ENCODE measurements at regions not wholly inside any gene's neighbourhood (a gene's known extent, or its start where the extent isn't known, plus 50 kb on each side); places are given as distances from the start of the nearest gene placed in this dataset.
"Not testable (repeated sequence)": the region's sequence is repeated elsewhere in the genome, so short reads cannot be mapped to it uniquely, and the experiment has no call there.

GRCh38 chr3:22849583-22849982, 353.5 kb upstream of the UBE2E2 start:
- H4K91ac ChIP-seq (ENCODE audit: low read depth, low read length); H3K4ac ChIP-seq (ENCODE audit: low read depth, low read length); H3K27me3 ChIP-seq (ENCODE audit: insufficient read depth, low read length); H3K79me2 ChIP-seq (ENCODE audit: control insufficient read depth, insufficient read depth, low read length, poor library complexity); H3K4me1 ChIP-seq (ENCODE audit: control insufficient read depth in 1 of 2, insufficient read depth in 2 of 2, low read length in 2 of 2); H4K8ac ChIP-seq (ENCODE audit: low read depth, low read length); H3K14ac ChIP-seq (ENCODE audit: low read length); H3K36me3 ChIP-seq (ENCODE audit: control insufficient read depth in 1 of 2, insufficient read depth in 2 of 2, low read length in 2 of 2); H4K12ac ChIP-seq (ENCODE audit: low read depth, low read length); H3K9ac ChIP-seq (ENCODE audit: low read length); H2BK120ac ChIP-seq (ENCODE audit: insufficient read depth, low read length, poor library complexity); H3K9me3 ChIP-seq (ENCODE audit: insufficient read depth, low read depth, low read length); H3K18ac ChIP-seq (ENCODE audit: low read length); H2AK5ac ChIP-seq (ENCODE audit: low read length); H2BK12ac ChIP-seq (ENCODE audit: low read length); H3K79me1 ChIP-seq (ENCODE audit: low read length); H3K4me2 ChIP-seq (ENCODE audit: low read length); H3K27ac ChIP-seq (ENCODE audit: low read depth, low read length); H2AFZ ChIP-seq (ENCODE audit: insufficient read depth, low read length, poor library complexity); H3K4me3 ChIP-seq (ENCODE audit: low read depth, low read length); DNase-seq; H2BK5ac ChIP-seq (ENCODE audit: low read depth, low read length, poor library complexity); H3K23ac ChIP-seq (ENCODE audit: low read length): not testable (repeated sequence)
- WGBS (ENCODE audit: extremely low coverage, insufficient coverage, insufficient read length), result no CpG with 5 or more reads among the region's 6 CpGs

DNA sequence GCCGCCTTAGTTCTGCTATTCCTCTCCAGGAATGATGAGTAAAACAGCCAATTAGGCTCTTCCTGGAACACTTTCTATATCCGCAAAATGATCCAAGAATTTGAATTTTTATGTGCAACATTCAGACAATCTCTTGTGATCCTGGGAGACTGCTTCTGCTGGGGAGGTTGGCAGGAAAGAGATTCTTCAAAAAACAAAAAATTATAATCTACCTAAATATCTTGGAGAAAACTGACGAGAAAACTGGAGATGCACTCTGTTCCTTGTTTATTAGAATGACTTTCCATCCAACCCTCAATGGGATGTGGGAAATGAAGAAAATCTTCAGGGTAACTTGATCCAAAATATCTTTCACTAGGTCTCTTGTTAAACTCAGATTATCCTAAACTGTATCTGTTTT, 346.3 kb upstream of the UBE2E2 start:
- H4K12ac ChIP-seq (ENCODE audit: low read depth, low read length), result no peak overlapping the region
- H3K9me3 ChIP-seq (ENCODE audit: insufficient read depth, low read depth, low read length), result no peaks in the 10 kb centered on the region
- DNase-seq, result no peak
- no peak overlapping the region for H3K4me2 ChIP-seq (ENCODE audit: low read length)
- H3K4ac ChIP-seq (ENCODE audit: low read depth, low read length), result no peak overlapping the region
- H3K4me1 ChIP-seq (ENCODE audit: control insufficient read depth in 1 of 2, insufficient read depth in 2 of 2, low read length in 2 of 2), result no peaks in the 10 kb centered on the region
- no peak overlapping the region for H3K9ac ChIP-seq (ENCODE audit: low read length)
- no CpG with 5 or more reads among the region's 3 CpGs for WGBS (ENCODE audit: extremely low coverage, insufficient coverage, insufficient read length)
- H3K4me3 ChIP-seq (ENCODE audit: low read depth, low read length), result no peak overlapping the region
- no peak overlapping the region for H2BK12ac ChIP-seq (ENCODE audit: low read length)
- H3K27ac ChIP-seq (ENCODE audit: low read depth, low read length), result no peak overlapping the region
- H3K79me2 ChIP-seq (ENCODE audit: control insufficient read depth, insufficient read depth, low read length, poor library complexity), result no peaks in the 10 kb centered on the region
- no peaks in the 10 kb centered on the region for H3K27me3 ChIP-seq (ENCODE audit: insufficient read depth, low read length)
- no peak overlapping the region for H4K8ac ChIP-seq (ENCODE audit: low read depth, low read length)
- H3K23ac ChIP-seq (ENCODE audit: low read length), result no peak overlapping the region
- H3K18ac ChIP-seq (ENCODE audit: low read length), result no peak overlapping the region
- no peak overlapping the region for H2BK5ac ChIP-seq (ENCODE audit: low read depth, low read length, poor library complexity)
- H4K91ac ChIP-seq (ENCODE audit: low read depth, low read length), result no peak overlapping the region
- no peaks in the 10 kb centered on the region for H3K79me1 ChIP-seq (ENCODE audit: low read length)
- no peak overlapping the region for H3K14ac ChIP-seq (ENCODE audit: low read length)
- H2AK5ac ChIP-seq (ENCODE audit: low read length), result no peak overlapping the region
- no peak overlapping the region for H2AFZ ChIP-seq (ENCODE audit: insufficient read depth, low read length, poor library complexity)
- H2BK120ac ChIP-seq (ENCODE audit: insufficient read depth, low read length, poor library complexity), result no peak overlapping the region
- no peaks in the 10 kb centered on the region for H3K36me3 ChIP-seq (ENCODE audit: control insufficient read depth in 1 of 2, insufficient read depth in 2 of 2, low read length in 2 of 2)

- Histone ChIP-seq H3K79me2 (ENCODE audit: control insufficient read depth, insufficient read depth, low read length, poor library complexity) (no peaks in the 10 kb centered on the region), H3K4me2 (ENCODE audit: low read length) (no peak overlapping the region), H4K91ac (ENCODE audit: low read depth, low read length) (no peak overlapping the region), H2BK5ac (ENCODE audit: low read depth, low read length, poor library complexity) (no peak overlapping the region), H3K18ac (ENCODE audit: low read length) (no peak overlapping the region), H3K27ac (ENCODE audit: low read depth, low read length) (no peak overlapping the region), H3K14ac (ENCODE audit: low read length) (no peak overlapping the region), H3K79me1 (ENCODE audit: low read length) (no peaks in the 10 kb centered on the region), H3K4me3 (ENCODE audit: low read depth, low read length) (no peak overlapping the region), H4K12ac (ENCODE audit: low read depth, low read length) (no peak overlapping the region), H4K8ac (ENCODE audit: low read depth, low read length) (no peak overlapping the region), H2AFZ (ENCODE audit: insufficient read depth, low read length, poor library complexity) (no peak overlapping the region), H2AK5ac (ENCODE audit: low read length) (no peak overlapping the region), H3K4ac (ENCODE audit: low read depth, low read length) (no peak overlapping the region), H3K9ac (ENCODE audit: low read length) (no peak overlapping the region), H3K27me3 (ENCODE audit: insufficient read depth, low read length) (no peaks in the 10 kb centered on the region), H3K23ac (ENCODE audit: low read length) (no peak overlapping the region), H2BK12ac (ENCODE audit: low read length) (no peak overlapping the region), H2BK120ac (ENCODE audit: insufficient read depth, low read length, poor library complexity) (no peak overlapping the region), H3K4me1 (ENCODE audit: control insufficient read depth in 1 of 2, insufficient read depth in 2 of 2, low read length in 2 of 2) (no peaks in the 10 kb centered on the region), H3K9me3 (ENCODE audit: insufficient read depth, low read depth, low read length) (no peaks in the 10 kb centered on the region), H3K36me3 (ENCODE audit: control insufficient read depth in 1 of 2, insufficient read depth in 2 of 2, low read length in 2 of 2) (no peaks in the 10 kb centered on the region)
- no CpG with 5 or more reads among the region's 2 CpGs for WGBS (ENCODE audit: extremely low coverage, insufficient coverage, insufficient read length)
- no peak for DNase-seq
Measured at GRCh38 chr3:22858486-22858885, 344.6 kb upstream of the UBE2E2 start.

DNA sequence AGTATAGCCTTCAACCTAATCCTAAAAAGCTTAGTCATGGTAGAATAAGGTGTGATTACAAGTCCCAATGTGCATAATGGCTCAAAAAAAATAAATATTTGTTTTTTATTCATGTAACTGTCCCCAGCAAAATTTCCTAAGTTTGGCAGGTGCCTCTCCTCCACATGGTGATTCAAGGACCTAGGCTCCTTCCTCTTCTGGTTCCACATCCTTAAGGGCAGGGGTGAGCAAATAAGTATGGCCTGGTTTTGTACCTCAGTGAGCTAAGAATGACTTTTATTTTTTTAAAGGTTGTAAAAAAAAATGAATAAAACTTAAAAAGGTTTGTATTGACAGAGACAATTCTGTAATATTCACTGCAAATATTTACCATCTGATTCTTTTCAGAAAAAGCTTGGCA, 343.5 kb upstream of the UBE2E2 start:
- Histone ChIP-seq H3K9me3 (ENCODE audit: insufficient read depth, low read depth, low read length) (no peaks in the 10 kb centered on the region), H3K4me3 (ENCODE audit: low read depth, low read length) (no peak overlapping the region), H3K9ac (ENCODE audit: low read length) (no peak overlapping the region), H3K4me2 (ENCODE audit: low read length) (no peak overlapping the region), H2AK5ac (ENCODE audit: low read length) (no peak overlapping the region), H2AFZ (ENCODE audit: insufficient read depth, low read length, poor library complexity) (no peak overlapping the region), H2BK12ac (ENCODE audit: low read length) (no peak overlapping the region), H4K91ac (ENCODE audit: low read depth, low read length) (no peak overlapping the region), H3K23ac (ENCODE audit: low read length) (no peak overlapping the region), H3K4ac (ENCODE audit: low read depth, low read length) (no peak overlapping the region), H2BK5ac (ENCODE audit: low read depth, low read length, poor library complexity) (no peak overlapping the region), H3K18ac (ENCODE audit: low read length) (no peak overlapping the region), H2BK120ac (ENCODE audit: insufficient read depth, low read length, poor library complexity) (no peak overlapping the region), H3K79me2 (ENCODE audit: control insufficient read depth, insufficient read depth, low read length, poor library complexity) (no peaks in the 10 kb centered on the region), H3K14ac (ENCODE audit: low read length) (no peak overlapping the region), H4K12ac (ENCODE audit: low read depth, low read length) (no peak overlapping the region), H3K27ac (ENCODE audit: low read depth, low read length) (no peak overlapping the region), H4K8ac (ENCODE audit: low read depth, low read length) (no peak overlapping the region), H3K79me1 (ENCODE audit: low read length) (no peaks in the 10 kb centered on the region), H3K4me1 (ENCODE audit: control insufficient read depth in 1 of 2, insufficient read depth in 2 of 2, low read length in 2 of 2) (no peaks in the 10 kb centered on the region), H3K27me3 (ENCODE audit: insufficient read depth, low read length) (no peaks in the 10 kb centered on the region), H3K36me3 (ENCODE audit: control insufficient read depth in 1 of 2, insufficient read depth in 2 of 2, low read length in 2 of 2) (no peaks in the 10 kb centered on the region)
- DNase-seq, result no peak

GRCh38 chr3:22861426-22861825, 341.7 kb upstream of the UBE2E2 start:
- no peak overlapping the region for H3K27ac ChIP-seq (ENCODE audit: low read depth, low read length)
- H4K12ac ChIP-seq (ENCODE audit: low read depth, low read length), result no peak overlapping the region
- H4K8ac ChIP-seq (ENCODE audit: low read depth, low read length), result no peak overlapping the region
- no peaks in the 10 kb centered on the region for H3K79me1 ChIP-seq (ENCODE audit: low read length)
- no peak overlapping the region for H2BK120ac ChIP-seq (ENCODE audit: insufficient read depth, low read length, poor library complexity)
- no peak overlapping the region for H2AFZ ChIP-seq (ENCODE audit: insufficient read depth, low read length, poor library complexity)
- H2BK5ac ChIP-seq (ENCODE audit: low read depth, low read length, poor library complexity), result no peak overlapping the region
- H3K4me3 ChIP-seq (ENCODE audit: low read depth, low read length), result no peak overlapping the region
- H2AK5ac ChIP-seq (ENCODE audit: low read length), result no peak overlapping the region
- H3K79me2 ChIP-seq (ENCODE audit: control insufficient read depth, insufficient read depth, low read length, poor library complexity), result no peaks in the 10 kb centered on the region
- no peak for DNase-seq
- no peak overlapping the region for H3K14ac ChIP-seq (ENCODE audit: low read length)
- no peak overlapping the region for H2BK12ac ChIP-seq (ENCODE audit: low read length)
- H3K36me3 ChIP-seq (ENCODE audit: control insufficient read depth in 1 of 2, insufficient read depth in 2 of 2, low read length in 2 of 2), result no peaks in the 10 kb centered on the region
- no peak overlapping the region for H3K4ac ChIP-seq (ENCODE audit: low read depth, low read length)
- H3K4me1 ChIP-seq (ENCODE audit: control insufficient read depth in 1 of 2, insufficient read depth in 2 of 2, low read length in 2 of 2), result no peaks in the 10 kb centered on the region
- H3K4me2 ChIP-seq (ENCODE audit: low read length), result no peak overlapping the region
- no peak overlapping the region for H3K9ac ChIP-seq (ENCODE audit: low read length)
- no peak overlapping the region for H4K91ac ChIP-seq (ENCODE audit: low read depth, low read length)
- H3K9me3 ChIP-seq (ENCODE audit: insufficient read depth, low read depth, low read length), result no peaks in the 10 kb centered on the region
- no peak overlapping the region for H3K18ac ChIP-seq (ENCODE audit: low read length)
- no CpG with 5 or more reads among the region's 3 CpGs for WGBS (ENCODE audit: extremely low coverage, insufficient coverage, insufficient read length)
- H3K27me3 ChIP-seq (ENCODE audit: insufficient read depth, low read length), result no peaks in the 10 kb centered on the region
- no peak overlapping the region for H3K23ac ChIP-seq (ENCODE audit: low read length)
